Endothelial cell of umbilical vein (primary cell): ENCODE measurements at regions not wholly inside any gene's neighbourhood (a gene's known extent, or its start where the extent isn't known, plus 50 kb on each side); places are given as distances from the start of the nearest gene placed in this dataset.

ENCODE experiments used
- BruUV-seq: library from RNA; stranded (reverse); fragments of 400-500 nt; replicated peaks from 2 replicates; lab custom pipeline; 2021; lab: Mats Ljungman, UMichigan
- CTCF ChIA-PET: fragments of 300-600, 350-600 bp; sonication (Branson Sonifier 250); formaldehyde crosslinking; loops from one replicate; lab custom pipeline; 2021; ENCODE audit warnings: antibody characterized with exemption, inconsistent platforms; lab: Charles Lee
- POLR2A ChIA-PET: fragments of 300-600, 350-600 bp; sonication (Branson Sonifier 250); formaldehyde crosslinking; loops from one replicate; lab custom pipeline; 2021; ENCODE audit warnings: antibody characterized with exemption, inconsistent platforms; lab: Charles Lee
- DNase-seq: peaks from one replicate; pipeline ENCODE4 v3.0.0-alpha.2; 2011; ENCODE audit warnings: low read depth, low spot score
- FAIRE-seq: peaks from 2 replicates; lab custom pipeline; 2011; peaks lifted over from hg19 to GRCh38; lab: Jason Lieb, UNC
- H2AFZ ChIP-seq: 2 replicates; pipeline ENCODE4 v1.6.0; 2012; ENCODE audit warnings: low read depth, low read length, control low read depth, inconsistent platforms
- H3K27ac ChIP-seq: 2 replicates; pipeline ENCODE4 v1.5.1; 2011; ENCODE audit warnings: low read depth, mild to moderate bottlenecking, control low read depth, low read length, moderate library complexity; ENCODE audit not compliant: insufficient read depth
- H3K27me3 ChIP-seq, 2 experiments: 2 replicates each; pipeline versions ENCODE4 v1.6.0 to v1.6.1; 2011; ENCODE audit warnings: low read length in 2 of 2, mixed read lengths in 1 of 2; ENCODE audit not compliant: control insufficient read depth in 2 of 2, insufficient read depth in 2 of 2
- H3K36me3 ChIP-seq, 2 experiments: 2 replicates in 1 of 2; 3 replicates in 1 of 2; pipeline ENCODE4 v1.5.1; 2011; ENCODE audit warnings: low read length in 2 of 2, mild to moderate bottlenecking in 1 of 2, moderate library complexity in 1 of 2; ENCODE audit not compliant: control insufficient read depth in 2 of 2, insufficient read depth in 2 of 2; ENCODE audit errors: extremely low read depth in 1 of 2
- H3K4me1 ChIP-seq: 3 replicates; pipeline ENCODE4 v1.5.1; 2011; ENCODE audit warnings: mild to moderate bottlenecking, low read length; ENCODE audit not compliant: control insufficient read depth, insufficient read depth; ENCODE audit errors: extremely low read depth
- H3K4me2 ChIP-seq: 2 replicates; pipeline ENCODE4 v1.6.1; 2011; ENCODE audit warnings: low read length, control low read depth, mixed read lengths; ENCODE audit not compliant: insufficient read depth
- H3K4me3 ChIP-seq, 3 experiments: fragments of 200-600 bp in 1 of 3; sonication (generic), shearing (Covaris generic) in 1 of 3; replicated peaks in 1 of 3; 2 replicates each; pipeline ENCODE4 v1.5.1; 2011 to 2016; ENCODE audit warnings: control low read depth in 3 of 3, low read length in 3 of 3, mild to moderate bottlenecking in 2 of 3, inconsistent platforms in 1 of 3, low read depth in 1 of 3, moderate library complexity in 1 of 3; ENCODE audit not compliant: insufficient read depth in 1 of 3
- H3K79me2 ChIP-seq: 2 replicates; pipeline ENCODE4 v1.6.0; 2012; ENCODE audit warnings: low read length, inconsistent platforms; ENCODE audit not compliant: control insufficient read depth, insufficient read depth
- H3K9ac ChIP-seq: replicated peaks from 2 replicates; pipeline ENCODE3; 2011; ENCODE audit warnings: low read length, control low read depth; ENCODE audit not compliant: insufficient read depth; ENCODE audit errors: extremely low read depth
- H3K9me1 ChIP-seq: replicated peaks from 3 replicates; pipeline ENCODE4 v1.6.0; 2011; ENCODE audit warnings: mild to moderate bottlenecking, low read length; ENCODE audit not compliant: control insufficient read depth, insufficient read depth; ENCODE audit errors: extremely low read depth
- H3K9me3 ChIP-seq: replicated peaks from 2 replicates; pipeline ENCODE4 v1.5.1; 2012; ENCODE audit warnings: low read length, inconsistent platforms; ENCODE audit not compliant: control insufficient read depth, insufficient read depth
- H4K20me1 ChIP-seq: replicated peaks from 2 replicates; pipeline ENCODE3; 2011; ENCODE audit warnings: mild to moderate bottlenecking, low read length; ENCODE audit not compliant: control insufficient read depth, insufficient read depth; ENCODE audit errors: extremely low read depth
- CTCF ChIP-seq, 2 donors: IDR thresholded peaks; 1 replicate in 1 of 2; 2 replicates in 1 of 2; pipeline ENCODE4 v1.5.1; 2011; ENCODE audit warnings: low read length in 2 of 2, mild to moderate bottlenecking in 2 of 2, moderate library complexity in 2 of 2, control low read depth in 1 of 2, inconsistent platforms in 1 of 2, low read depth in 1 of 2; ENCODE audit not compliant: insufficient read depth in 1 of 2; ENCODE audit errors: extremely low read depth in 1 of 2
- FOS ChIP-seq: IDR thresholded peaks from 2 replicates; pipeline ENCODE4 v1.6.1; 2011; ENCODE audit warnings: mild to moderate bottlenecking, low read length, moderate library complexity, borderline replicate concordance; ENCODE audit not compliant: insufficient read depth
- JUN ChIP-seq: IDR thresholded peaks from 2 replicates; pipeline ENCODE4 v1.6.1; 2011; ENCODE audit warnings: borderline replicate concordance, low read depth; ENCODE audit not compliant: insufficient read length, insufficient read depth
- POLR2A ChIP-seq: IDR thresholded peaks from 2 replicates; pipeline ENCODE4 v1.6.1; 2012; ENCODE audit warnings: low read depth, mild to moderate bottlenecking, control low read depth, low read length
- POLR2AphosphoS5 ChIP-seq: IDR thresholded peaks from 2 replicates; pipeline ENCODE4 v1.6.1; 2012; ENCODE audit warnings: low read depth, mild to moderate bottlenecking, control low read depth, low read length, moderate library complexity; ENCODE audit not compliant: insufficient read depth
- dilution Hi-C: fragments of 300-500 bp; cut with MboI; formaldehyde crosslinking; loops from one replicate; pipeline ENCODE4 v1.15.0; 2019; ENCODE audit warnings: low sequenced_read_pairs; ENCODE audit not compliant: extremely low pct_ligation_motif_present
- intact Hi-C: fragments of 100-400 bp; cut with micrococcal nuclease; formaldehyde crosslinking; loops from one replicate; pipeline ENCODE4 v1.10.0; 2022
- TF ChIP-seq, protein P1 (sequence below): IDR thresholded peaks from 2 replicates; pipeline ENCODE4 v1.6.1; 2011; ENCODE audit not compliant: insufficient read depth, insufficient read length

DNA sequence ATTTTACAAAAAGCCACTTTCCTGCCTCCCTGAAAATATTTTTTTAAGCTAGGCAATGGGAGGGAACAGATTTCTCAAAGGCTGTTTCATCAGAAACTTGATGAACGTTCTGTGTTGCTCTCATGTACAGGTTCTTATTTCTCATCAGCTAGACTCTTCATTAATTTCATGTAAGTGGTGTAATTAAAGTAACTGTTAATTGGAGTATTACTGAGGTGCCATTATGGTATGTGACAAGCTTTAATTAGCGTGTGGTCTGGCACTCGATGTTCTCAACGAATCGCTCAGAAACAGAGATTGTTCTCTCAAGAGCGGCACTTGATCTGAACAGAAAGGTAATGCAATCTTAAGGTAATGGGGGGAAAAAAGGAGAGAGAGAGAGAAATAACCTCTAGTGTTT, 81.9 kb upstream of the MYCN start:
- no TSS peak for BruUV-seq
- H3K27ac ChIP-seq, result no peak overlapping the region
- H2AFZ ChIP-seq, result no peak overlapping the region
- no peaks in the 10 kb centered on the region for H3K9me3 ChIP-seq
- dilution Hi-C loops, result no loop called here
- TF ChIP-seq JUN (no peak), POLR2AphosphoS5 (no peak), CTCF (IDR thresholded peaks at IDR 0.05; ENCODE audit: extremely low read depth in 1 of 2, insufficient read depth in 1 of 2, low read depth in 1 of 2, low read length in 2 of 2) (no peak), FOS (no peak), POLR2A (no peak)
- TF ChIP-seq, protein P1, sequence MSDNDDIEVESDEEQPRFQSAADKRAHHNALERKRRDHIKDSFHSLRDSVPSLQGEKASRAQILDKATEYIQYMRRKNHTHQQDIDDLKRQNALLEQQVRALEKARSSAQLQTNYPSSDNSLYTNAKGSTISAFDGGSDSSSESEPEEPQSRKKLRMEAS, result no peak
- FAIRE-seq (no peak), DNase-seq (no peak)
- intact Hi-C loops, result no loop called here
- no peak overlapping the region for H3K4me3 ChIP-seq
- POLR2A ChIA-PET, result no interaction called here
- H3K36me3 ChIP-seq, result no peaks in the 10 kb centered on the region
- no peaks in the 10 kb centered on the region for H3K27me3 ChIP-seq
- no peaks in the 10 kb centered on the region for H4K20me1 ChIP-seq
- H3K9ac ChIP-seq, result no peak overlapping the region
- CTCF ChIA-PET, result interaction anchor here (0.6 kb wide), 1 partner anchor 692 kb away, joined by 3 read pairs; no protein-coding TSS in a partner anchor
- no peaks in the 10 kb centered on the region for H3K4me1 ChIP-seq
- no peaks in the 10 kb centered on the region for H3K9me1 ChIP-seq
- H3K79me2 ChIP-seq, result no peaks in the 10 kb centered on the region
- H3K4me2 ChIP-seq, result no peak overlapping the region
